Daoy (cell line): ENCODE measurements at regions not wholly inside any gene's neighbourhood (a gene's known extent, or its start where the extent isn't known, plus 50 kb on each side); places are given as distances from the start of the nearest gene placed in this dataset.

Experiments
- DNase-seq: peaks from one replicate; pipeline ENCODE4 v3.0.0-alpha.2; 2015; ENCODE audit warnings: low read depth

GRCh38 chr6:68391953-68392352 is 243.1 kb upstream of the ADGRB3 start:
- no peak for DNase-seq

- DNase-seq = no peak
Measured at GRCh38 chr6:68372991-68373390, 262.1 kb upstream of the ADGRB3 start.

GRCh38 chr6:68368845-68369244 is 266.2 kb upstream of the ADGRB3 start:
- no peak for DNase-seq

GRCh38 chr6:68364271-68364805 is 270.7 kb upstream of the ADGRB3 start:
- no peak for DNase-seq

GRCh38 chr6:68343901-68344300 is 291.2 kb upstream of the ADGRB3 start:
- no peak for DNase-seq

- no peak for DNase-seq
Measured at GRCh38 chr6:68342286-68342685, 292.8 kb upstream of the ADGRB3 start.

- no peak for DNase-seq
Measured at GRCh38 chr6:68339488-68340131, 295.5 kb upstream of the ADGRB3 start.

- DNase-seq = no peak
Measured at GRCh38 chr6:68333442-68333841, 301.6 kb upstream of the ADGRB3 start.

GRCh38 chr6:68328156-68328555 is 306.9 kb upstream of the ADGRB3 start:
- no peak for DNase-seq

GRCh38 chr6:68326762-68327161 is 308.3 kb upstream of the ADGRB3 start:
- DNase-seq = no peak

- DNase-seq = no peak
Measured at GRCh38 chr6:68317366-68317765, 317.7 kb upstream of the ADGRB3 start.

GRCh38 chr6:68313911-68314310 is 321.2 kb upstream of the ADGRB3 start:
- no peak for DNase-seq

- DNase-seq = no peak
Measured at GRCh38 chr6:68307301-68307700, 327.8 kb upstream of the ADGRB3 start.

GRCh38 chr6:68296126-68296525 is 339.0 kb upstream of the ADGRB3 start:
- DNase-seq = no peak

GRCh38 chr6:68282646-68283045 is 352.4 kb upstream of the ADGRB3 start:
- DNase-seq = no peak

- DNase-seq = no peak
Measured at GRCh38 chr6:68279793-68280557, 355.1 kb upstream of the ADGRB3 start.

GRCh38 chr6:68273297-68273696 is 361.8 kb upstream of the ADGRB3 start:
- DNase-seq = no peak

- DNase-seq = no peak
Measured at GRCh38 chr6:68256391-68256790, 378.7 kb upstream of the ADGRB3 start.

GRCh38 chr6:68252632-68253031 is 382.4 kb upstream of the ADGRB3 start:
- DNase-seq = no peak

GRCh38 chr6:68247782-68248181 is 387.3 kb upstream of the ADGRB3 start:
- no peak for DNase-seq

GRCh38 chr6:68240726-68241125 is 394.4 kb upstream of the ADGRB3 start:
- DNase-seq = no peak

GRCh38 chr6:68239034-68239433 is 396.0 kb upstream of the ADGRB3 start:
- no peak for DNase-seq

GRCh38 chr6:68238097-68238601 is 396.9 kb upstream of the ADGRB3 start:
- no peak for DNase-seq
